Glutamatergic neuron (in vitro differentiated cells): ENCODE measurements at regions not wholly inside any gene's neighbourhood (a gene's known extent, or its start where the extent isn't known, plus 50 kb on each side); places are given as distances from the start of the nearest gene placed in this dataset.

Experiments
- DNase-seq: peaks from one replicate; pipeline ENCODE4 v3.0.0; 2022
- H3K27ac Mint-ChIP-seq: one replicate; pipeline ENCODE4 v1.8.0; 2020; ENCODE audit warnings: mild to moderate bottlenecking, mixed read lengths, inconsistent platforms; ENCODE audit not compliant: unreplicated experiment
- H3K27me3 Mint-ChIP-seq: one replicate; pipeline ENCODE4 v1.8.0; 2020; ENCODE audit warnings: mild to moderate bottlenecking, moderate library complexity, mixed read lengths, inconsistent platforms; ENCODE audit not compliant: unreplicated experiment
- H3K36me3 Mint-ChIP-seq: one replicate; pipeline ENCODE4 v1.8.0; 2020; ENCODE audit warnings: mild to moderate bottlenecking, mixed read lengths, inconsistent platforms; ENCODE audit not compliant: unreplicated experiment
- H3K4me1 Mint-ChIP-seq: one replicate; pipeline ENCODE4 v1.8.0; 2020; ENCODE audit warnings: mild to moderate bottlenecking, low read depth, mixed read lengths, inconsistent platforms; ENCODE audit not compliant: unreplicated experiment
- H3K4me3 Mint-ChIP-seq: one replicate; pipeline ENCODE4 v1.8.0; 2020; ENCODE audit warnings: mild to moderate bottlenecking, mixed read lengths, inconsistent platforms; ENCODE audit not compliant: unreplicated experiment
- H3K9me3 Mint-ChIP-seq: one replicate; pipeline ENCODE4 v1.8.0; 2020; ENCODE audit warnings: mild to moderate bottlenecking, moderate library complexity, mixed read lengths, inconsistent platforms; ENCODE audit not compliant: unreplicated experiment
- TF ChIP-seq, protein P1 (sequence below): fragments of 200-600 bp; sonication (generic); IDR thresholded peaks from one replicate; pipeline ENCODE4 v1.5.0; 2021; ENCODE audit not compliant: partially characterized antibody, unreplicated experiment

DNA sequence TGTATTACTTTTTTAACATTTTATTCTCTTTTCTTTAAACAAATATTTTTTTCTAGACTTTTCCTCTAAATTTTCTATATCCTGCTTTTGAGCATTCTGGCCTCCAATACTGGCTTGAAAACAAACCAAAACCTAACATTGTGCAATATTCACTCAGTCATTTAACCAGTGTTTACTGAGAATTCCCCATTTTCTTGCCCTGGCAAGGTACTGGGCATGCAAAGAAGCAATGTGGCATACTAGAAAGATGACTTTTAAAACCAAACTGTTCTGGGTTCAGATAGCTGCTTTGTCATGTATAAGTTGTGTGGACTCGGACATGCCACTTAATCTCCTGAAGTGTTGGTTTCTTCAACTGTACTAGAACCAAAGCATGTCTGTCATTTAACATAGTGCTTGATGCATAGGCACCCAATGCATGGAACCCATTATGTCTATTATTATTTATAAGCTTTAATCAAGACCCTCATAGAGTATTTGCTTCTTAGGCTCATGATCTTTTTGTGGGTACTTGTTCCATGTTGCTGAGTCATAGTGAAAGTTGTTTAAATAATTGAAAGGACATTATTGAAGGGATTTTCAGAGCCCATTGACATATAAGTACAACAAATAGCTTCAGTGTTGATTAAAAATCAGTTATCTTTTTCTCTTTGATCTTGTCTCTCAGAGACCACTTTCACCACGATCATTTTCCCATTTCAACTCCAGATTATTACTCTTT lies 185.4 kb upstream of the OSR1 start:
- Mint-ChIP-seq H3K36me3 (no peaks in the 10 kb centered on the region), H3K27me3 (no peaks in the 10 kb centered on the region), H3K4me3 (no peak overlapping the region), H3K27ac (no peak overlapping the region), H3K4me1 (no peaks in the 10 kb centered on the region), H3K9me3 (no peaks in the 10 kb centered on the region)
- DNase-seq = no peak
- TF ChIP-seq, protein P1, sequence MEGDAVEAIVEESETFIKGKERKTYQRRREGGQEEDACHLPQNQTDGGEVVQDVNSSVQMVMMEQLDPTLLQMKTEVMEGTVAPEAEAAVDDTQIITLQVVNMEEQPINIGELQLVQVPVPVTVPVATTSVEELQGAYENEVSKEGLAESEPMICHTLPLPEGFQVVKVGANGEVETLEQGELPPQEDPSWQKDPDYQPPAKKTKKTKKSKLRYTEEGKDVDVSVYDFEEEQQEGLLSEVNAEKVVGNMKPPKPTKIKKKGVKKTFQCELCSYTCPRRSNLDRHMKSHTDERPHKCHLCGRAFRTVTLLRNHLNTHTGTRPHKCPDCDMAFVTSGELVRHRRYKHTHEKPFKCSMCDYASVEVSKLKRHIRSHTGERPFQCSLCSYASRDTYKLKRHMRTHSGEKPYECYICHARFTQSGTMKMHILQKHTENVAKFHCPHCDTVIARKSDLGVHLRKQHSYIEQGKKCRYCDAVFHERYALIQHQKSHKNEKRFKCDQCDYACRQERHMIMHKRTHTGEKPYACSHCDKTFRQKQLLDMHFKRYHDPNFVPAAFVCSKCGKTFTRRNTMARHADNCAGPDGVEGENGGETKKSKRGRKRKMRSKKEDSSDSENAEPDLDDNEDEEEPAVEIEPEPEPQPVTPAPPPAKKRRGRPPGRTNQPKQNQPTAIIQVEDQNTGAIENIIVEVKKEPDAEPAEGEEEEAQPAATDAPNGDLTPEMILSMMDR = no peak

DNA sequence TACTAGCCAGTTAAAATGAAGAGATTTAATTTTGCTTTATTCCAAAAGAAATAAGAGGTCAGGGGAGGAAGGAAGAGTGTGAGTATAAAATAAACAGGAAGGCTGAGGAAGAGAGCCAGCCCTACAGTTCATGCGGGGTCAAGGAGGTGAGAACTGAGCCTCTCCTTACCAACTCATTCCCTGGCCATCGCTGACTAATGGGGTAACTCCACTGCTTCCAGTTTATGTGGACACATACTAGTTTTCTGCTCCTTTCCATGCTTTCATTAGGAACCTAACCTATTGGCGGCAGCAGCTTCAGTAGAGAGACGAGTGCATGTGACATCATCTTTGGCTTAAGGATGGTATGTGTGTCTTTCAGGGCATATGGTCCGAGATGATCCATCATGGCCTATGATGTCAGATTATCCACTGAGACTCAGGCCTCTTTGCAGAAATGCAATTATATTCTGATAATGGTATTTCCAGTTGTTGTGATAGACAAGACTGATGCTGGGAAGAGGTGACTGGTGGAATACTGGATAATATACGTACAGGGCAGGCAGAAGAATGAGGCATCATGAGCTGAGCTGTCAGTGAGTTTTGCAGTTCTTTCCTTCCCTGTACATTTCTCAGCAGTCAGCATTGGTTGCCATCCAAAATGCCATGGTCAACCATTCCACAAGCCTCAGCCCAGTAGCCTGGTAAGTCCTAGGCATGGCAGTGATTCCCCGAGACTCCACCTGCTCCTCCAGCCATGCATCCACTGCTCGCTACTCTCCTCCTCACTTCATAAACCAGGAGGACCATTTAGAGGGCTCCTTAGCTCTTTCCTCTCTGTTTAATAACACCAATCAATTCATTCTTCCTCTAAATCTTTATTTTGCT lies 184.6 kb upstream of the OSR1 start:
- DNase-seq = no peak
- no peak overlapping the region for H3K27ac Mint-ChIP-seq
- H3K36me3 Mint-ChIP-seq = no peaks in the 10 kb centered on the region
- no peaks in the 10 kb centered on the region for H3K4me1 Mint-ChIP-seq
- H3K9me3 Mint-ChIP-seq = no peaks in the 10 kb centered on the region
- H3K27me3 Mint-ChIP-seq = no peaks in the 10 kb centered on the region
- TF ChIP-seq, protein P1 = no peak
- no peak overlapping the region for H3K4me3 Mint-ChIP-seq

DNA sequence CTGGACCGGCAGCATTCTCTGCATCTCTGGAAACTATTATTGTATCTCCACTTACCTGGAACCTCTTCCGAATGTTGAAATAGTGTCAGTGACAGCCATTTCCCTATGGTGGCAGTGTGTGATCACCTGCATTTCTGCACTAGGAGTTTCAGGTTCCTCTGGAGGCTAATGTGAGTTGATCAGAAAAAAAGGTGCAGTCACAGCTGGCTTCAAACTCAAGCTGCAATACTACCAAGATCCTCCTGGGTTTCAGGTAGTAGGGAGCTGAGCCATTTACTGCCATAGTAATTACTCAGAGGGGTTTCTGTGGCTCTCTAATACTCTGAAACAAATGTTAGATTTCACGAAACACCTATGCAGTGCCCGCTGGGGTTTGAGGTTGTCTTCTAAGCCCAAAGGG lies 183.5 kb upstream of the OSR1 start:
- Mint-ChIP-seq H3K27me3 (no peaks in the 10 kb centered on the region), H3K27ac (no peak overlapping the region), H3K9me3 (no peaks in the 10 kb centered on the region), H3K36me3 (peaks cover 2% of the 10 kb centered on the region), H3K4me3 (no peak overlapping the region), H3K4me1 (no peaks in the 10 kb centered on the region)
- TF ChIP-seq, protein P1 = no peak
- no peak for DNase-seq

DNA sequence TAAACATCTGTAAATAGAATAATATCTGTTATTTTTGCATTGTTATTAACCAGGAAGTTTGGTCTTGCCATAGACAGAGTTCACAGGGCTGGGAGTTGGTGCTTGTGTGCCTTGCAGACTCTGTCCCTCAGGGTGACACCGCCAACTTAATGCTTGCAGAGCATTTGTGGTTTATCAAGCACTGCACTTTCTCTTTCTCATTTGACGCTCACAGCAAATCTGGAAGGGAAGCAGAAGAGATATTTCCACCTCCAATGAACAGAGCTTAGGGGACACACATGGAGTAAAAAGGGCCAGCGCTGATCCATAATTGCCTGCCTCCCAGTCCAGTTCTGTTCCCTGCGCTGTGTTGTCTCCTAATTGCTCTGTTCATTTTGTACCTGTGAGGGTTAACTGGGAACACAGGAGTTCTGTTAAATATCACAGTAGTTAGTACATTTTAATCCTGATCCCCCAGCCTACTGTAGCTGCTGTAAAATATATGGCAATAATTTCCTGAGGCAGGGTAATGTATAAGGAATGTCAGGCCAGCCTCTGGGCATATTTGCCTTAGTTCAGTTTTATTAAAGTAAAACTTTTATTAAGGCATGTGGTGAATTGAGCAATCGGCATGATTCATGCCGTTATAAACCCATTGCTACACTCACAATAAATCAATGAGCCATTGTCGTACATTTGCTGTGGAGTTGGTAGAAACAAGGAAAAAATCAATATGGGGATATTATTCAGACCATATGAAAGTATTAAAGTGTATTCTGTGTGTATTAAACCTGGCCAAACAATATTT lies 182.5 kb upstream of the OSR1 start:
- TF ChIP-seq, protein P1 = no peak
- no peaks in the 10 kb centered on the region for H3K9me3 Mint-ChIP-seq
- H3K27me3 Mint-ChIP-seq = no peaks in the 10 kb centered on the region
- no peaks in the 10 kb centered on the region for H3K4me1 Mint-ChIP-seq
- peaks cover 4% of the 10 kb centered on the region for H3K36me3 Mint-ChIP-seq
- no peak overlapping the region for H3K27ac Mint-ChIP-seq
- no peak overlapping the region for H3K4me3 Mint-ChIP-seq
- DNase-seq = no peak
